Neural cell (in vitro differentiated cells): ENCODE measurements at regions not wholly inside any gene's neighbourhood (a gene's known extent, or its start where the extent isn't known, plus 50 kb on each side); places are given as distances from the start of the nearest gene placed in this dataset.

Source experiments
- EZH2 ChIP-seq: fragments of 200-600, 300-800 bp; shearing (Covaris generic), sonication (generic); IDR thresholded peaks from 2 replicates; pipeline ENCODE4 v1.6.1; 2014; ENCODE audit warnings: antibody characterized with exemption, low read length, borderline replicate concordance, mild to moderate bottlenecking; ENCODE audit not compliant: insufficient read depth, poor library complexity, severe bottlenecking
- POLR2AphosphoS5 ChIP-seq: IDR thresholded peaks from 2 replicates; pipeline ENCODE4 v1.6.1; 2012
- RAD21 ChIP-seq: fragments of 450-650 bp; conservative IDR thresholded peaks from 2 replicates; pipeline ENCODE4 v1.6.1; 2014; ENCODE audit warnings: antibody characterized with exemption, mild to moderate bottlenecking, moderate library complexity
- TF ChIP-seq, protein P1 (sequence below): fragments of 450-650 bp; IDR thresholded peaks from 2 replicates; pipeline ENCODE4 v1.5.1; 2014; ENCODE audit warnings: antibody characterized with exemption, mild to moderate bottlenecking, moderate library complexity; ENCODE audit not compliant: poor library complexity, severe bottlenecking

DNA sequence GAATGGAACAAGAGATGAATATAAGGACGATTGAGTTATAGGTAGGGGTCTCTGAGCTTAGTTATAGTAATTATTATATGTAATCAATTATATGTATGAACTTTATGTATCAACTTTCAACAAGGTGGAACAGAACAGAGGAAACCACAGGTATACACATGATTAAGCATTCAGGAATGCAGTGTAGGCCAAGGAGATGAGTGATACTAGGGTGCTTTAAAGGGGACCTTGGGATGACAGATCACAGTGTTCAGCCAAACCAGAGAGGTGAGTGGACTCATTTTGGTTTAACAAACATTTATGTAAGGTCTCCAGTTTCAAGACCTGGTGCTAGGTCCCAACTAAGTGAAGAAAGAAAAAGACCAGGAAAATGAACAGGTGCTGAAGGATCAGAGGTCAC is 895.5 kb downstream of the ROBO2 start:
- TF ChIP-seq EZH2 (no peak), RAD21 (no peak), POLR2AphosphoS5 (no peak)
- TF ChIP-seq, protein P1, sequence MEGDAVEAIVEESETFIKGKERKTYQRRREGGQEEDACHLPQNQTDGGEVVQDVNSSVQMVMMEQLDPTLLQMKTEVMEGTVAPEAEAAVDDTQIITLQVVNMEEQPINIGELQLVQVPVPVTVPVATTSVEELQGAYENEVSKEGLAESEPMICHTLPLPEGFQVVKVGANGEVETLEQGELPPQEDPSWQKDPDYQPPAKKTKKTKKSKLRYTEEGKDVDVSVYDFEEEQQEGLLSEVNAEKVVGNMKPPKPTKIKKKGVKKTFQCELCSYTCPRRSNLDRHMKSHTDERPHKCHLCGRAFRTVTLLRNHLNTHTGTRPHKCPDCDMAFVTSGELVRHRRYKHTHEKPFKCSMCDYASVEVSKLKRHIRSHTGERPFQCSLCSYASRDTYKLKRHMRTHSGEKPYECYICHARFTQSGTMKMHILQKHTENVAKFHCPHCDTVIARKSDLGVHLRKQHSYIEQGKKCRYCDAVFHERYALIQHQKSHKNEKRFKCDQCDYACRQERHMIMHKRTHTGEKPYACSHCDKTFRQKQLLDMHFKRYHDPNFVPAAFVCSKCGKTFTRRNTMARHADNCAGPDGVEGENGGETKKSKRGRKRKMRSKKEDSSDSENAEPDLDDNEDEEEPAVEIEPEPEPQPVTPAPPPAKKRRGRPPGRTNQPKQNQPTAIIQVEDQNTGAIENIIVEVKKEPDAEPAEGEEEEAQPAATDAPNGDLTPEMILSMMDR: no peak
